Ectodermal cell (in vitro differentiated cells): ENCODE measurements at regions not wholly inside any gene's neighbourhood (a gene's known extent, or its start where the extent isn't known, plus 50 kb on each side); places are given as distances from the start of the nearest gene placed in this dataset.

Experiments used
- H3K27ac ChIP-seq: 2 replicates; pipeline ENCODE4 v1.7.0; 2013; ENCODE audit warnings: mild to moderate bottlenecking, low read depth, low read length; ENCODE audit not compliant: insufficient read depth, poor library complexity, severe bottlenecking
- H3K27me3 ChIP-seq: 2 replicates; pipeline ENCODE4 v1.7.0; 2013; ENCODE audit warnings: mild to moderate bottlenecking, low read length; ENCODE audit not compliant: insufficient read depth, control insufficient read depth, poor library complexity, severe bottlenecking
- H3K36me3 ChIP-seq: one replicate; pipeline ENCODE4 v1.7.0; 2013; ENCODE audit warnings: low read length; ENCODE audit not compliant: control insufficient read depth, insufficient read depth
- H3K4me1 ChIP-seq: one replicate; pipeline ENCODE4 v1.7.0; 2013; ENCODE audit warnings: low read length; ENCODE audit not compliant: control insufficient read depth, insufficient read depth
- H3K4me3 ChIP-seq: 2 replicates; pipeline ENCODE4 v1.7.0; 2013; ENCODE audit warnings: low read depth, low read length, control low read depth; ENCODE audit not compliant: insufficient read depth
- H3K9me3 ChIP-seq: 2 replicates; pipeline ENCODE4 v1.7.0; 2013; ENCODE audit warnings: mild to moderate bottlenecking, low read length, moderate library complexity; ENCODE audit not compliant: control insufficient read depth
- WGBS, 2 experiments: methylation state at CpG; one replicate each; pipeline ENCODE4 v1.1.7; 2013; ENCODE audit warnings: missing lambda C conversion rate in 2 of 2; 5-methylcytosine and 5-hydroxymethylcytosine counted together

GRCh38 chr2:8631465-8632005 is 50.3 kb upstream of the ID2 start:
- H3K4me1 ChIP-seq, result peaks cover 11% of the 10 kb centered on the region
- no peaks in the 10 kb centered on the region for H3K36me3 ChIP-seq
- no peak overlapping the region for H3K4me3 ChIP-seq
- H3K27ac ChIP-seq, result no peak overlapping the region
- WGBS, 2 experiments, result 93 to 94% methylated on average over 10 of the region's 10 CpGs
- H3K27me3 ChIP-seq, result no peaks in the 10 kb centered on the region
- H3K9me3 ChIP-seq, result no peaks in the 10 kb centered on the region
